Mesenchymal stem cell (in vitro differentiated cells and primary cell): ENCODE measurements at regions not wholly inside any gene's neighbourhood (a gene's known extent, or its start where the extent isn't known, plus 50 kb on each side); places are given as distances from the start of the nearest gene placed in this dataset.

Source experiments
- DNase-seq: peaks from one replicate; pipeline ENCODE4 v3.0.0-alpha.2; 2013
- H2AFZ ChIP-seq: one replicate; pipeline ENCODE4 v1.6.1; 2013; ENCODE audit warnings: low read depth, mild to moderate bottlenecking, control low read depth, inconsistent platforms, low read length, moderate library complexity
- H2AK5ac ChIP-seq: 2 replicates; pipeline ENCODE4 v1.6.1; 2013; ENCODE audit warnings: low read length, moderate library complexity, mild to moderate bottlenecking, inconsistent platforms; ENCODE audit not compliant: severe bottlenecking
- H2BK120ac ChIP-seq: one replicate; pipeline ENCODE4 v1.6.1; 2013; ENCODE audit warnings: low read depth, mild to moderate bottlenecking, inconsistent platforms, low read length, moderate library complexity
- H2BK12ac ChIP-seq, 2 experiments: one replicate each; pipeline ENCODE4 v1.6.1; 2013; ENCODE audit warnings: inconsistent platforms in 2 of 2, low read length in 2 of 2, mild to moderate bottlenecking in 2 of 2, moderate library complexity in 2 of 2, control low read depth in 1 of 2
- H2BK15ac ChIP-seq: one replicate; pipeline ENCODE4 v1.6.1; 2013; ENCODE audit warnings: mild to moderate bottlenecking, low read depth, inconsistent platforms; ENCODE audit not compliant: poor library complexity, severe bottlenecking
- H2BK5ac ChIP-seq: 2 replicates; pipeline ENCODE4 v1.6.1; 2013; ENCODE audit warnings: low read depth, mild to moderate bottlenecking, low read length, control low read depth, inconsistent platforms; ENCODE audit not compliant: poor library complexity, severe bottlenecking
- H3K14ac ChIP-seq, 2 experiments: one replicate each; pipeline ENCODE4 v1.6.1; 2013; ENCODE audit warnings: inconsistent platforms in 2 of 2, low read length in 2 of 2, control low read depth in 1 of 2, mild to moderate bottlenecking in 1 of 2, moderate library complexity in 1 of 2
- H3K18ac ChIP-seq, 2 experiments: one replicate each; pipeline ENCODE4 v1.6.1; 2013; ENCODE audit warnings: inconsistent platforms in 2 of 2, low read length in 2 of 2, control low read depth in 1 of 2, low read depth in 1 of 2, mild to moderate bottlenecking in 1 of 2
- H3K23ac ChIP-seq, 2 experiments: one replicate each; pipeline ENCODE4 v1.6.1; 2013; ENCODE audit warnings: inconsistent platforms in 2 of 2, low read length in 2 of 2, mild to moderate bottlenecking in 2 of 2, moderate library complexity in 2 of 2, control low read depth in 1 of 2
- H3K27ac ChIP-seq: 2 replicates; pipeline ENCODE4 v1.5.1; 2013; ENCODE audit warnings: mild to moderate bottlenecking, moderate library complexity, low read length, control low read depth, inconsistent platforms; ENCODE audit not compliant: poor library complexity, severe bottlenecking
- H3K27me3 ChIP-seq, 2 experiments: 2 replicates each; pipeline versions ENCODE4 v1.6.1 to v1.7.0; 2013; ENCODE audit warnings: low read length in 2 of 2, mild to moderate bottlenecking in 2 of 2, moderate library complexity in 2 of 2, control low read depth in 1 of 2, inconsistent platforms in 1 of 2; ENCODE audit not compliant: control insufficient read depth in 1 of 2, insufficient read depth in 1 of 2
- H3K36me3 ChIP-seq, 2 experiments: 2 replicates each; pipeline versions ENCODE4 v1.6.1 to v1.7.0; 2013; ENCODE audit warnings: low read length in 2 of 2, control low read depth in 1 of 2, inconsistent platforms in 1 of 2, low read depth in 1 of 2, mild to moderate bottlenecking in 1 of 2; ENCODE audit not compliant: insufficient read depth in 2 of 2, control insufficient read depth in 1 of 2
- H3K4ac ChIP-seq, 2 experiments: one replicate each; pipeline ENCODE4 v1.6.1; 2013; ENCODE audit warnings: inconsistent platforms in 2 of 2, low read length in 2 of 2, mild to moderate bottlenecking in 2 of 2, moderate library complexity in 2 of 2, control low read depth in 1 of 2, low read depth in 1 of 2
- H3K4me1 ChIP-seq: 2 replicates; pipeline ENCODE4 v1.6.1; 2013; ENCODE audit warnings: low read depth, low read length, control low read depth; ENCODE audit not compliant: control insufficient read depth, insufficient read depth
- H3K4me2 ChIP-seq: 2 replicates; pipeline ENCODE4 v1.6.1; 2013; ENCODE audit warnings: low read length, mild to moderate bottlenecking, inconsistent platforms; ENCODE audit not compliant: poor library complexity, severe bottlenecking
- H3K4me3 ChIP-seq, 2 experiments: 2 replicates each; pipeline versions ENCODE4 v1.5.1 to v1.7.0; 2013; ENCODE audit warnings: low read length in 2 of 2, mild to moderate bottlenecking in 2 of 2, control low read depth in 1 of 2, low read depth in 1 of 2; ENCODE audit not compliant: insufficient read depth in 1 of 2
- H3K79me1 ChIP-seq: replicated peaks from 2 replicates; pipeline ENCODE4 v1.6.1; 2013; ENCODE audit warnings: mild to moderate bottlenecking, control low read depth, low read length, inconsistent platforms; ENCODE audit not compliant: poor library complexity, severe bottlenecking
- H3K9ac ChIP-seq: 2 replicates; pipeline ENCODE4 v1.7.0; 2013; ENCODE audit warnings: mild to moderate bottlenecking, low read length, moderate library complexity
- H3K9me3 ChIP-seq: 2 replicates; pipeline ENCODE4 v1.7.0; 2013; ENCODE audit warnings: mild to moderate bottlenecking, low read length; ENCODE audit not compliant: control insufficient read depth
- H4K8ac ChIP-seq: one replicate; pipeline ENCODE4 v1.6.1; 2013; ENCODE audit warnings: inconsistent platforms, mild to moderate bottlenecking, low read length, moderate library complexity
- H4K91ac ChIP-seq: one replicate; pipeline ENCODE4 v1.6.1; 2013; ENCODE audit warnings: mild to moderate bottlenecking, low read length, inconsistent platforms
- WGBS: methylation state at CpG from one replicate; pipeline ENCODE4 v1.1.7; 2013; ENCODE audit warnings: mixed read lengths; 5-methylcytosine and 5-hydroxymethylcytosine counted together

GRCh38 chr2:181121996-181122395, 141.6 kb downstream of the UBE2E3 start:
- no peak overlapping the region for H2AK5ac ChIP-seq
- H2BK15ac ChIP-seq = no peak overlapping the region
- H3K23ac ChIP-seq = no peak overlapping the region
- H3K4ac ChIP-seq = no peak overlapping the region
- H3K4me2 ChIP-seq = no peak overlapping the region
- no peak overlapping the region for H3K27ac ChIP-seq
- no peaks in the 10 kb centered on the region for H3K9me3 ChIP-seq
- H4K91ac ChIP-seq = no peak overlapping the region
- H3K9ac ChIP-seq = no peak overlapping the region
- no peak overlapping the region for H3K4me3 ChIP-seq
- H3K4me1 ChIP-seq = no peaks in the 10 kb centered on the region
- no peak overlapping the region for H2AFZ ChIP-seq
- H2BK120ac ChIP-seq = no peak overlapping the region
- H3K27me3 ChIP-seq = no peaks in the 10 kb centered on the region
- no peak for DNase-seq
- H4K8ac ChIP-seq = no peak overlapping the region
- H2BK5ac ChIP-seq = no peak overlapping the region
- no peak overlapping the region for H3K14ac ChIP-seq
- no peak overlapping the region for H2BK12ac ChIP-seq
- no peak overlapping the region for H3K18ac ChIP-seq
- no peaks in the 10 kb centered on the region for H3K79me1 ChIP-seq
- no peaks in the 10 kb centered on the region for H3K36me3 ChIP-seq

- no peaks in the 10 kb centered on the region for H3K4me1 ChIP-seq
- no peak overlapping the region for H3K4me2 ChIP-seq
- H3K9me3 ChIP-seq = no peaks in the 10 kb centered on the region
- no peaks in the 10 kb centered on the region for H3K79me1 ChIP-seq
- no peak overlapping the region for H2BK5ac ChIP-seq
- no peak overlapping the region for H2AFZ ChIP-seq
- no peak overlapping the region for H3K9ac ChIP-seq
- no peak overlapping the region for H4K8ac ChIP-seq
- H3K4ac ChIP-seq = no peak overlapping the region
- H3K18ac ChIP-seq = no peak overlapping the region
- H2BK15ac ChIP-seq = no peak overlapping the region
- no peak overlapping the region for H2BK120ac ChIP-seq
- no peak overlapping the region for H3K27ac ChIP-seq
- no peak for DNase-seq
- H2BK12ac ChIP-seq = no peak overlapping the region
- no peak overlapping the region for H3K14ac ChIP-seq
- no peaks in the 10 kb centered on the region for H3K27me3 ChIP-seq
- no peak overlapping the region for H4K91ac ChIP-seq
- no peak overlapping the region for H2AK5ac ChIP-seq
- no peak overlapping the region for H3K4me3 ChIP-seq
- WGBS = no CpG with 5 or more reads among the region's 2 CpGs
- no peaks in the 10 kb centered on the region for H3K36me3 ChIP-seq
- no peak overlapping the region for H3K23ac ChIP-seq
These were observed 142.2 kb downstream of the UBE2E3 start for GRCh38 chr2:181122601-181123000.

- peak; percentile 37 for DNase-seq
- no peaks in the 10 kb centered on the region for H3K4me1 ChIP-seq
These were observed 143.4 kb downstream of the UBE2E3 start for GRCh38 chr2:181123798-181124231.

GRCh38 chr2:181124497-181124896, 144.1 kb downstream of the UBE2E3 start:
- Histone ChIP-seq H3K14ac (no peak overlapping the region), H3K4me2 (no peak overlapping the region), H2AK5ac (no peak overlapping the region), H3K4me3 (no peak overlapping the region), H2AFZ (no peak overlapping the region), H2BK12ac (no peak overlapping the region), H3K4ac (no peak overlapping the region), H3K27ac (no peak overlapping the region), H2BK120ac (no peak overlapping the region), H3K23ac (no peak overlapping the region), H2BK5ac (no peak overlapping the region), H3K79me1 (no peaks in the 10 kb centered on the region), H4K8ac (no peak overlapping the region), H3K27me3 (no peaks in the 10 kb centered on the region), H3K18ac (no peak overlapping the region), H3K9me3 (no peaks in the 10 kb centered on the region), H3K9ac (no peak overlapping the region), H3K36me3 (no peaks in the 10 kb centered on the region), H2BK15ac (no peak overlapping the region), H4K91ac (no peak overlapping the region), H3K4me1 (no peaks in the 10 kb centered on the region)
- WGBS = no CpG with 5 or more reads among the region's 3 CpGs
- DNase-seq = peak; percentile 37

More at GRCh38 chr2:181123798-181124231, 143.4 kb downstream of the UBE2E3 start:
- Histone ChIP-seq H3K9me3 (no peaks in the 10 kb centered on the region), H3K79me1 (no peaks in the 10 kb centered on the region), H4K8ac (peak overlapping the region; percentile 64), H3K18ac (peak overlapping the region; percentile 19 to 61), H2BK120ac (no peak overlapping the region), H3K4me2 (no peak overlapping the region), H3K23ac (no peak overlapping the region), H3K4me3 (no peak overlapping the region), H3K9ac (no peak overlapping the region), H3K27me3 (no peaks in the 10 kb centered on the region), H3K14ac (no peak overlapping the region), H3K4ac (no peak overlapping the region), H4K91ac (no peak overlapping the region), H2AK5ac (no peak overlapping the region), H2BK15ac (no peak overlapping the region), H2BK5ac (no peak overlapping the region), H2BK12ac (peak overlapping the region; percentile 21 to 84), H2AFZ (no peak overlapping the region), H3K36me3 (no peaks in the 10 kb centered on the region), H3K27ac (no peak overlapping the region)
- WGBS = 66% methylated on average over 2 of the region's 2 CpGs
